ENCODE measurements at regions not wholly inside any gene's neighbourhood (a gene's known extent, or its start where the extent isn't known, plus 50 kb on each side); places are given as distances from the start of the nearest gene placed in this dataset.
"Not testable (repeated sequence)": the region's sequence is repeated elsewhere in the genome, so short reads cannot be mapped to it uniquely, and the experiment has no call there.

GRCh38 chr3:177760803-177761202, 563.5 kb upstream of the TBL1XR1 start:
- DNase-seq: no peak

GRCh38 chr3:177764377-177764912, 567.2 kb upstream of the TBL1XR1 start:
- no peak for DNase-seq

- no peak for DNase-seq
Observed at GRCh38 chr3:177764933-177765332, 567.7 kb upstream of the TBL1XR1 start.

GRCh38 chr3:177770383-177771230, 573.3 kb upstream of the TBL1XR1 start:
- no peak for DNase-seq

- no peak for DNase-seq
Observed at GRCh38 chr3:177771780-177772179, 574.5 kb upstream of the TBL1XR1 start.

GRCh38 chr3:177772908-177773557, 575.8 kb upstream of the TBL1XR1 start:
- DNase-seq: no peak

- DNase-seq: no peak
Observed at GRCh38 chr3:177773717-177774116, 576.4 kb upstream of the TBL1XR1 start.

- DNase-seq: no peak
Observed at GRCh38 chr3:177776661-177777101, 579.4 kb upstream of the TBL1XR1 start.

- no peak for DNase-seq
Observed at GRCh38 chr3:177777699-177778098, 580.4 kb upstream of the TBL1XR1 start.

GRCh38 chr3:177778633-177779032, 581.4 kb upstream of the TBL1XR1 start:
- DNase-seq: no peak

GRCh38 chr3:177781686-177782161, 584.4 kb upstream of the TBL1XR1 start:
- DNase-seq: no peak

GRCh38 chr3:177783338-177783737, 586.1 kb upstream of the TBL1XR1 start:
- no peak for DNase-seq

GRCh38 chr3:177783767-177784166, 586.5 kb upstream of the TBL1XR1 start:
- no peak for DNase-seq

GRCh38 chr3:177787279-177788041, 590.2 kb upstream of the TBL1XR1 start:
- no peak for DNase-seq

- DNase-seq: no peak
Observed at GRCh38 chr3:177789500-177789899, 592.2 kb upstream of the TBL1XR1 start.

- no peak for DNase-seq
Observed at GRCh38 chr3:177792311-177793030, 595.2 kb upstream of the TBL1XR1 start.

- no peak for DNase-seq
Observed at GRCh38 chr3:177793451-177793850, 596.2 kb upstream of the TBL1XR1 start.

GRCh38 chr3:177795216-177795615, 597.9 kb upstream of the TBL1XR1 start:
- DNase-seq: no peak

- DNase-seq: no peak
Observed at GRCh38 chr3:177795859-177796258, 598.6 kb upstream of the TBL1XR1 start.

GRCh38 chr3:177800147-177800546, 602.9 kb upstream of the TBL1XR1 start:
- not testable (repeated sequence) for DNase-seq

GRCh38 chr3:177800561-177800960, 603.3 kb upstream of the TBL1XR1 start:
- DNase-seq: no peak
